ENCODE measurements at regions not wholly inside any gene's neighbourhood (a gene's known extent, or its start where the extent isn't known, plus 50 kb on each side); places are given as distances from the start of the nearest gene placed in this dataset.

DNA sequence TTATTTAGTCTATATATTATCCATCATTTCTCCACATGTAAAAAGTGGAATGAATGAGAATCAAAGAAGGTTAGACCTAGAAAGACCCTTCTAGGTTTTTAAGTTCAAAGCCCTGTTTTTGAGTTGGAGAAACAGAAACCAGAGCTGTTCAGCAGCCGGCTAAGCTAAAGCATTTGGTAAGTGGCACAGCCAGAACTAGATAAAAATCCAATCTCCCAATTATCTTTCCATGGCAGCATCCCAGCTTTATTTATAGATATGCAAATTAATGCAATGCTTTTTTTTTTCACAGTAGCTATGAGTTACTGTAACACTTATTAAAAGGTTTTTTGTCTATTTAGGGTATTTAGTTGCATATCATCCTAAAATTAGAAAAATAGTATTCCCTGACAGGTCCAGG, 85.1 kb downstream of the NIBAN1 start:
- TF ChIP-seq, protein P1, sequence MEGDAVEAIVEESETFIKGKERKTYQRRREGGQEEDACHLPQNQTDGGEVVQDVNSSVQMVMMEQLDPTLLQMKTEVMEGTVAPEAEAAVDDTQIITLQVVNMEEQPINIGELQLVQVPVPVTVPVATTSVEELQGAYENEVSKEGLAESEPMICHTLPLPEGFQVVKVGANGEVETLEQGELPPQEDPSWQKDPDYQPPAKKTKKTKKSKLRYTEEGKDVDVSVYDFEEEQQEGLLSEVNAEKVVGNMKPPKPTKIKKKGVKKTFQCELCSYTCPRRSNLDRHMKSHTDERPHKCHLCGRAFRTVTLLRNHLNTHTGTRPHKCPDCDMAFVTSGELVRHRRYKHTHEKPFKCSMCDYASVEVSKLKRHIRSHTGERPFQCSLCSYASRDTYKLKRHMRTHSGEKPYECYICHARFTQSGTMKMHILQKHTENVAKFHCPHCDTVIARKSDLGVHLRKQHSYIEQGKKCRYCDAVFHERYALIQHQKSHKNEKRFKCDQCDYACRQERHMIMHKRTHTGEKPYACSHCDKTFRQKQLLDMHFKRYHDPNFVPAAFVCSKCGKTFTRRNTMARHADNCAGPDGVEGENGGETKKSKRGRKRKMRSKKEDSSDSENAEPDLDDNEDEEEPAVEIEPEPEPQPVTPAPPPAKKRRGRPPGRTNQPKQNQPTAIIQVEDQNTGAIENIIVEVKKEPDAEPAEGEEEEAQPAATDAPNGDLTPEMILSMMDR (IDR thresholded peaks at IDR 0.05): no peak
- TF ChIP-seq POLR2A (IDR thresholded peaks at IDR 0.05) (no peak), POLR2AphosphoS5 (IDR thresholded peaks at IDR 0.05) (no peak)

Measured in gastroesophageal sphincter (tissue), 3 donors.